ENCODE measurements at regions not wholly inside any gene's neighbourhood (a gene's known extent, or its start where the extent isn't known, plus 50 kb on each side); places are given as distances from the start of the nearest gene placed in this dataset.

DNA sequence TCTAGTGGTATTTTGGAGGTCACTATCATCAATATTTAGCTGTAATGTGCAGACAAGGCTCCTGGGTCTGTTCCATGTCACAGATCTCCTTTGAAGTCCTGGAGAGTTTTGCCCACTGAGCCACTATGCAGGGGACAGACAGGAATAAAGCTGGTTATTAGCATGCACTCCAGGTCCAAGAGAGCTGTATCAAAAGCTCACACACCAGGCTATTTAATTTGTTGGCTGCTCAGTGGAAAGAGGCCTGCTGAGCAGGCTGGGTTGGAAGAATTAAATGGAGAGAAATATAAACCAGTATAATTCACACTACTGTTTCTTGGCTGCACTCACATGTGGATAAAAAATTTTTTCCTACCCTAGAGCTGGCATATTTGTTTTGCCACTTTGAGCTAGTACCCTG, 113.8 kb upstream of the TAF11L2 start:
- no peaks in the 10 kb centered on the region for H3K27me3 Mint-ChIP-seq (ENCODE audit: insufficient read depth, unreplicated experiment)
- no peak for TF ChIP-seq CTCF (IDR thresholded peaks at IDR 0.05; ENCODE audit: unreplicated experiment)
- no peaks in the 10 kb centered on the region for H3K9me3 Mint-ChIP-seq (ENCODE audit: unreplicated experiment)
- H3K36me3 Mint-ChIP-seq (ENCODE audit: insufficient read depth, unreplicated experiment): no peaks in the 10 kb centered on the region
- H3K27ac Mint-ChIP-seq (ENCODE audit: low read depth, unreplicated experiment): no peak overlapping the region
- peaks cover 2% of the 10 kb centered on the region for H3K4me1 Mint-ChIP-seq (ENCODE audit: insufficient read depth, unreplicated experiment)
- BruUV-seq (replicated peaks): no TSS peak
- ChIA-PET CTCF (interaction anchor here (1.2 kb wide), 1 partner anchor 729 kb away, joined by 3 read pairs; no protein-coding TSS in a partner anchor), POLR2A (no interaction called here)
- intact Hi-C loops (cut with micrococcal nuclease): no loop called here
- no peak overlapping the region for H3K4me3 Mint-ChIP-seq (ENCODE audit: unreplicated experiment)
- no peak for DNase-seq (ENCODE audit: unreplicated experiment)

DNA sequence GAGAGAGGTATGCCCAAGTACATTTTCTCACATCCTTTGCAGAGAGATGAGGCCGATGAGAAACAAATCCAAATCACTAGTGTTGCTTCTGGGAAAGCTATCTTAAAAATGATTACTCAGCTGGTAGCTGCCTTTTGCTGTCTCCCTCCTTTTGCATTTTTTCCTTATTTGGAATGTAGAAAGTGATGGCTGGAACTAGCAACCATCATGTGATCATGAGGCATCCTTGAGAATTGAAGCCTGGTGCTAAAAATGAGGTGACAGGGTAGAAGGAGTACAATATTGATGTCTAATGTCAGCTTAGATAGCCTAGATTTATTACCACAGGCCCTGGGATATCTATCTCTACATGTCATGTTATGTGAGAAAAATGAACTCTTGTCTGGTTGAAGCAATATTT, 109.3 kb upstream of the TAF11L2 start:
- H3K9me3 Mint-ChIP-seq (ENCODE audit: unreplicated experiment): no peaks in the 10 kb centered on the region
- H3K36me3 Mint-ChIP-seq (ENCODE audit: insufficient read depth, unreplicated experiment): no peaks in the 10 kb centered on the region
- H3K27me3 Mint-ChIP-seq (ENCODE audit: insufficient read depth, unreplicated experiment): no peaks in the 10 kb centered on the region
- H3K4me1 Mint-ChIP-seq (ENCODE audit: insufficient read depth, unreplicated experiment): no peaks in the 10 kb centered on the region
- ChIA-PET POLR2A (interaction anchor here (1.0 kb wide), 1 partner anchor 18 kb away, joined by 3 read pairs; no protein-coding TSS in a partner anchor), CTCF (interaction anchor here (0.6 to 1.1 kb wide), 2 partner anchors 122 to 726 kb away, joined by 3 read pairs; no protein-coding TSS in a partner anchor)
- no TSS peak for BruUV-seq (replicated peaks)
- intact Hi-C loops (cut with micrococcal nuclease): no loop called here
- no peak for TF ChIP-seq CTCF (IDR thresholded peaks at IDR 0.05; ENCODE audit: unreplicated experiment)
- no peak for DNase-seq (ENCODE audit: unreplicated experiment)
- no peak overlapping the region for H3K27ac Mint-ChIP-seq (ENCODE audit: low read depth, unreplicated experiment)
- H3K4me3 Mint-ChIP-seq (ENCODE audit: unreplicated experiment): no peak overlapping the region

GRCh38 chr5:17394086-17394485, 103.9 kb upstream of the TAF11L2 start:
- POLR2A ChIA-PET: interaction anchor here (1.2 kb wide), 1 partner anchor 10 kb away, joined by 3 read pairs; no protein-coding TSS in a partner anchor
- intact Hi-C loops (cut with micrococcal nuclease): no loop called here

More at GRCh38 chr5:17394086-17394485, 103.9 kb upstream of the TAF11L2 start:
- Mint-ChIP-seq H3K27ac (ENCODE audit: low read depth, unreplicated experiment) (no peak overlapping the region), H3K9me3 (ENCODE audit: unreplicated experiment) (peaks cover 7% of the 10 kb centered on the region), H3K27me3 (ENCODE audit: insufficient read depth, unreplicated experiment) (no peaks in the 10 kb centered on the region), H3K4me1 (ENCODE audit: insufficient read depth, unreplicated experiment) (peaks cover 21% of the 10 kb centered on the region), H3K4me3 (ENCODE audit: unreplicated experiment) (no peak overlapping the region), H3K36me3 (ENCODE audit: insufficient read depth, unreplicated experiment) (no peaks in the 10 kb centered on the region)
- BruUV-seq (replicated peaks): no TSS peak
- CTCF ChIA-PET: no interaction called here
- no peak for TF ChIP-seq CTCF (IDR thresholded peaks at IDR 0.05; ENCODE audit: unreplicated experiment)
- no peak for DNase-seq (ENCODE audit: unreplicated experiment)

Measured in MCF 10A (cell line).